NOMO-1 treated with DMSO at 0.1 percent for 48 hours (cell line): ENCODE measurements at regions not wholly inside any gene's neighbourhood (a gene's known extent, or its start where the extent isn't known, plus 50 kb on each side); places are given as distances from the start of the nearest gene placed in this dataset.
"Not testable (repeated sequence)": the region's sequence is repeated elsewhere in the genome, so short reads cannot be mapped to it uniquely, and the experiment has no call there.

Experiments used
- DNase-seq: peaks from one replicate; lab custom pipeline; 2025; ENCODE audit not compliant: unreplicated experiment; lab: John Stamatoyannopoulos, UW

DNA sequence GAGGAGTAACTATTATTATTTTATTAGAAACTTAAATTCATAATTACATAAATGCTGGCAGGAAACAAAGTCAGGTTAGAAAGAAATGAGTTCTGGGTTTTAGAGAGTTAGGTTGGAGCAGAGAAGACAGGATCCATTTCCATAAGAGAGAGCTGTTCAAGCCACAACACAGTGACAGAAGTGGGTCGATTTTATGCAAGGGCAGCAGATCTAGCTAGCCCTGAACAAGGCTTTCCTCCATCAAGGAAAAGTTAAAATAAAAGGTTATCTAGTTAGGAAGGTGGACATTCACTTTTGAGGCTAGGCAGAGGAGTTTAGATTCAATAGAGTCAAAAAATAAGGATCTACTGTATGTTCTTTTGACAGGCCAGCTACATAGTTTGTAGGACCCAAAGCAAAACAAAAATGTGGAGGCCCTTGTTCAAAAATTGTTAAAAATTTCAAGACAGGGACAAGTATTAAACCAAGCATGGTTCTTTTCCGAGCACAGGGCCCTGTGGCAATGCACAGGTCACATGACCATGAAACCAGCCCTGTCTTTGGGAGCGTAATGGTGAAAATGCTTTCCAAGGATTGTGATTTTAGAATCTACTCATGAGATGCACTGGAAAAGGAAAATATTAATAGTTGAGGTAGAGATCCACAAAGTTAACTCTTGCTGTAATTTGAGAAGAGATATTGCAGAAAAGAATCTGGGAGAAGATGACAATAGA lies 91.2 kb upstream of the CREB1 start:
- DNase-seq = no peak

DNA sequence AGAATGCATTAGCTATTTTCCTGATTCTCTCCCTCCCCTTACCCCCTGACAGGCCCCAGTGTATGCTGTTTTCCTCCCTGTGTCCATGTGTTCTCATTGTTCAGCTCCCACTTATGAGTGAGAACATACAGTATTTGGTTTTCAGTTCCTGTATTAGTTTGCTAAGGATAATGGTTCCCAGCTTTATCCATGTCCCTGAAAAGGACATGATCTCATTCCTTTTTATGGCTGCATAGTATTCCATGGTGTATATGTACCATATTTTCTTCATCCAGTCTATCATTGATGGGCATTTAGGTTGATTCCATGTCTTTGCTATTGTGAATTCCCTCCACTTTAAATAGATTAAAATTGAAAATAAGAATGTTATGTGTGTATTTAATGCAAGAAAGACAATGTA lies 89.9 kb upstream of the CREB1 start:
- not testable (repeated sequence) for DNase-seq

DNA sequence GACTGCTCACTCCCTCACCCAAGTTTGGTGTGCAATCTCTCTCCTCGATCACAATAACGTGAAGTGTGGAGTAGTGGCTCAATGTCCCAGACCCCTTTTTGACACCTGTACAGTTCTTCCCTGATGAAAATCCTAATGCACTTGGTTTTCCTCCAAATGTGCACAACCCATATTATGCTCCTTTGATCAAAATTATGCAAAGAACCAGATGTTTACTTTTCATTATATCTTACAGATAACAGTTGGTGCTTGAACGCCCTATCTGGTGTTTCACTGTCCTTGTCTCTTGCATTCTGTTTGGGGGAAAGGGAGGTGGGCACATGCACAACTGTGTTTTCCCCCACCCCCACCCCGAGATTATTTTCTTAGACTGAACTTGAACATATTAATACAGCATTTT lies 85.0 kb upstream of the CREB1 start:
- no peak for DNase-seq

DNA sequence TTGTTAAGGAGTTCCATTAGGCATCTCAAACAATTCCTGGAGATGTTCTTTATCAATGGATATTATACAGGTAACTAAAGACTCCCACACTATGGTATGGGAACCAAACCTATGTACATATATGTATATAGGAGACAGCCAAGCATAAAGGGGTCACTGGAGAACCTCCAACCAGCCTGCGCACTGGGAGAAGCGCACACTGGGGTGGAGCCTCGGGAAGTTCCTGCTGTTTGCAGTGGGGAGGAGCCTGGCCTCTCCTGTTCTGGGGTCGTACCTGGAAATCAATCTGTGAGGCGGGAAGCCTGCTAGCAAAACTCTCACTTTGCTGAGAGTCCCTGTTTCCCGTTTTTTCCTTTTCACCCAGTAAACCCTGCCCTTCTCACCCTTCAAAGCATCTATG lies 83.1 kb upstream of the CREB1 start:
- DNase-seq = no peak

DNA sequence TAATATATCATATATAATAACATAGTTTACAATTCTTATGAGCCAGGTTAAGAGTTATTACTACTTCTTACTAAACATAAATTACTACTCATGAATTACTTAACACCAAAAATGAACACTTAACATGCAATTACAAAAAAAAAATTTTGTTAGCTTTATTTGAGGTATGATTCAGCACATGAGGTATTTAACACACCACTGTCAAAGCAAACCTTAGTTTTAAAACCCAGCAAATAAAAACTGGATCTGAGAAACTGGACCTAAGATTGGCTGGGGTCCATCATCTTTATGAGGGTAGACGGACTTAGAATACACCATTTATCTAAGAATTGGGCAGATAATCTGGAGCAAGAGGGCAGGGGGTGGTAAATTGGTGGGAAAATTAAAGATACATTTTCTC lies 81.8 kb upstream of the CREB1 start:
- DNase-seq = no peak

DNA sequence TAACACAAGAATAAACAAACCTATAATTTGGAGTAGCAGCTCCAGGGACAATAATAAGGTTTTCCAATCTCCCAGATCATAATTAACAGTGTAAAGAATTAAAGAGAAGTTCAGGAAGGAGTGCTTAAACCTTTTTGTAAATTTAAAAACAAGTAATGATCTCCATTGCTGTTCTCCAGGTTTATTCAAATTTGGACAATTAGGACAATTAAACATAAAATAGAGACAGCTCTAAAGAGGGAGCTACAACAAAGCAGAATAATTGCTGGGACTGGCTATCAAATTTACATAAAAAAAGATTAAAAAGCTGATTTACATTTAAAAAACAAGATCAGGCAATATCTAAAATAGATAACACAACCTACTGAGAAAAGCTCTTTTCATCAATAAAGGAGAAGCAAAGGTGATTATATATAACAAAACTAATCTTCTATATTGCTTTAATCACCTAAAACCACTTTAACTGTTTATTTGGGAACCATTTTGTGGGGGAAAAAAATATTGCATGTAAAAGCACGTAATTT lies 80.1 kb upstream of the CREB1 start:
- no peak for DNase-seq

DNA sequence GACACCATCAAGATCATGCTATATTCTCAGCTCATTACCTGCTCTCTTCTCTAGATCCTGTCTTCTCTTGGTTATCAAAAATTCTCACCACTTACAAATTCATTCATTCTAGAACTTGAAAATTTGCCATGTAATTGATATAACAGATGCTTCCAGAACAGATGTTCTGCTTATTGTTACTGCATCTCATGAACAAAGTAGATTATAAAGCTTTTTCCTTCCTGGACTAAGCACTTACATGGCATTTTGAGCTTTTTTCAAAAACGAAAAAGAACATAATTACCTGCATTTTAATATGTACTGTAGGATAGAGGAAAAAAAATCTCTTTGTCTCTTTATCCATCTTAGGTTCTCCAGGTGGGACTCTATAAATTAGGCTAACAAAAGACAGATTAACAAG lies 79.6 kb upstream of the CREB1 start:
- no peak for DNase-seq

DNA sequence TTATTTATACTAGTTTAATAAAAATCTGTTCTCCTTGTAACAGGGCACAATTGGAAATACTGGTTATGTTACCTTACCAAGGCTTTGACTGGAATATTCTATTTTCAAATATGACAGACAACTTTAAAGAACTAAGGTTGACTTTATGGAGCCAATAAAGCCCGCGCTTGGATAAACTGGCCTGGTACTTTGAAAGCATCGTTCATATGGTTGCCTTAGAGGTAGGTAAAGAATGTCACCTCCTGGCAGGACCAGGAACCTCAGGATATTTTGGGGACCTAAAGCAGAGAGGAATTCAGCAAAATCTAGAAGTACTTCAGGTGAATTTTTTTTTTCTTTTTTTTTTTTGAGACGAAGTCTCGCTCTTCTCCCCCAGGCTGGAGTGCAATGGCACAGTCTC lies 71.2 kb upstream of the CREB1 start:
- DNase-seq = no peak

- DNase-seq = peak; percentile 41
Observed at GRCh38 chr2:207459990-207460757, 69.6 kb upstream of the CREB1 start.

GRCh38 chr2:207463433-207463832 lies 66.3 kb upstream of the CREB1 start:
- DNase-seq = no peak

GRCh38 chr2:207464007-207464406 lies 65.8 kb upstream of the CREB1 start:
- no peak for DNase-seq

DNA sequence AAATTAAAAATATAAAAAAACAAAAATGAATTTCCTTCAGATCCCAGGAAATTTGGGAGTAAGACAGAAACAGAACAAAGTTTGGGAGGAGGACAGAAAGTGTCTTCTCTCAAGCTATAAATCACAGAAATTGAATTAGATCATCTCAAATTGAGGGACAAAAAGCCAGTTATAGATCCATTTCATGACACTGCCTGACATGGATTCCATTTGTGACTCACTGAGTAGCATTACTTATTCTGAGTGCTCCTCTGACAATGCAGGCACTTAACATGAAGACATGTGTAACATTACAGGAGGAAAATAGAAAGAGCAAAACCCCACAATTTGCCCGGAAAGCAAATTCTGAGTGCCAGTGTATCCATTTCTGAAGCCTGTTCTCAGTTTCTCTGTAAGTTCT lies 63.9 kb upstream of the CREB1 start:
- no peak for DNase-seq

DNA sequence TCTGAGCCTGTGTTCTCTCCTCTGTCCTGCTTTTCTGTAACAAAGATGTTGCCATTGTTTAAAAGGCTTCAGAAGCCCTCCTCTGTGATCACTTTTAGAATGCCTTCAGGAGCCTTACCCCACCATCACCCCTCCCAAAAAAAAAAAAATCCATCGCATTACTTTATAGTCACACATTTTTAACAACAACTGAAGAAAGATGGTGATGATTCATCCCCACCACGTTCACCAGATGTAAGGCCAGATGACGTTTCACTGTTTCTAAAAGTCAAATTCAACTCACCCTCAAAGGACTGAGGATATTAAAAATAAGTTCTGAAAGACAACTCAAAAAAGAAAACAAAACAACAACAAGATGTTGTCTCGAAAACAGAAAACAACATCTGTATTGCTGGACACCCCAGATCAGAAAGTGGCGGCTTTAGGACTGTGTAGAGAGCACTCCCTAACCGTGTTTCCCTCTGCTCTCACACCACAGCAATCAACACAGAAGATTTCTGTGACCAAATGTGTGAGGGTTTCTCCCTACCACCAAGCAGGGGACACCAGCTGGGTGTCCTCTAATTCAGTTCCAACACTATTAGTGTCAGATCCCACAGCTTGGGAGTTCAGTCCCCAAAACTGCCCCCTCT lies 61.9 kb upstream of the CREB1 start:
- no peak for DNase-seq

- no peak for DNase-seq
Observed at GRCh38 chr2:207468488-207468887, 61.3 kb upstream of the CREB1 start.

- no peak for DNase-seq
Observed at GRCh38 chr2:207469451-207469850, 60.3 kb upstream of the CREB1 start.

GRCh38 chr2:207469943-207470729 lies 59.6 kb upstream of the CREB1 start:
- no peak for DNase-seq

DNA sequence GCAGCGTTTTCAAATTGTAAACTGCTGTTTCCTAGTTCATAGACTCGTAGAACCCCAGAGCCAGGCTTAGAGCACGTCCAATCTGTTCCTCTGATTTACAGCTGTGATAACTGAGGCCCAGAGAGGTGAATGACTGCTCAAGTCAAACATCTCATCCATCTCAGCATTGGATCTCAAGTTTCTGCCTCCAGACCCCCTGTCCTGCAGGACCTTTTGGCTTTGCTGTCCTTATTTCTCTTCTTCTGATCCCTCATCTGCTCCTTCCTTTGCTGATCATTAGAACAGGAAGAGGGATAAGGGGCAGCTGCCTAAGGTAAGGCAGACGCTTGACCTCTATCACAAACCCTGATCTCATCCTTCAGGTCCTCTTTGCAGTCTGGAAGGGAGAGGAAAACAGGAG lies 58.5 kb upstream of the CREB1 start:
- DNase-seq = no peak

DNA sequence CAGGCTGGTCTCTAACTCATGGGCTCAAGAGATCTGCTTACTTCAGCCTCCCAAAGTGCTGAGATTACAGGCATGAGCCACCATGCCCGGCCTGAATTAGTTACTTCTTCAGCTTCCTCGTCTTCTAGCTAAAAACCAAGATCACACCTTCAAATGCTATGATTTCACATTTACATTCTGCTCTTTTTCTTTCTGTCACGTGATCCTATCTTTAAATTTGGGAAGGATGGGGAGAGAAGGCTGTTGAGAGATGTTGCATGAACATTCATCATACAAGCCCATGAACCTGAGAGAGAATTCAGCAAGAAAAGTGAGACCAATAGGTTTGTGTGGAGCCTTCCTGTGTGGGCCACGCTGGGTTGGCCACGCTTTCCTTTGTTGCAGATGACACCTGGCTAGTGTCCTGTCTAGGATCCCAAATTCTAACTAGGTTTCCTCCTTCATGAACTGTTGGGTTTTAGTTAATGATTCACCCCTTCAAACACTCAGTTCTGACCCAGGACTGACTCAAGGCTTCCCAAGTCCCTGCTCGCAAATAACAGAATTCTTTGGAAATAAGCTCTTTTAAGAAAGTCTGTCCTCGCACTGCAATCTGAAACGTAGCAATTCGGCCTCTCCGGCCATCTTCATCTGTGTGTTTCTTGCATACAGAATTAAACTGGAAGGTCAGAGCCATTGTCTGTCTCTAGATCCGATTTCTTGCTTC lies 57.3 kb upstream of the CREB1 start:
- DNase-seq = no peak

GRCh38 chr2:207473049-207473930 lies 56.5 kb upstream of the CREB1 start:
- peak; percentile 67 for DNase-seq

DNA sequence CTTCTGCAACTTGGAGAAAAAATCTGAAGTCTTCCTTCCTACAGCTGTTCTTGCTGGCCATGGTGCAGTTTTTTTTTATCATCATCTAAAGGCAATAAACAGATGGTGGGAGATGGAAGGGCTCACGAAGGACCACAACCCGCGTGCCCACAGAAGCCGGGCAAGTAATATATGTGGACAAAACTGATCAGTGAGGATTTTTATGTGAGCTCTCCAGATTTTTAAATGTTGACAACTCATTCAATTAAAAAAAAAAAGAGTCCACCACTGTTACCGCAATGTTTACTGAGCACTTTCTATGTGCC lies 55.9 kb upstream of the CREB1 start:
- DNase-seq = no peak
